GM18858 (cell line): ENCODE measurements at regions not wholly inside any gene's neighbourhood (a gene's known extent, or its start where the extent isn't known, plus 50 kb on each side); places are given as distances from the start of the nearest gene placed in this dataset.
"Not testable (repeated sequence)": the region's sequence is repeated elsewhere in the genome, so short reads cannot be mapped to it uniquely, and the experiment has no call there.

ENCODE experiments used
- ATAC-seq: cut with Tn5 transposase; IDR thresholded peaks from one replicate; pipeline ENCODE4 v1.9.1; 2021; ENCODE audit not compliant: unreplicated experiment

- ATAC-seq = no peak
These were observed 415.5 kb upstream of the ADAMTS5 start for GRCh38 chr21:27382404-27382803.

GRCh38 chr21:27380303-27380702 lies 413.4 kb upstream of the ADAMTS5 start:
- no peak for ATAC-seq

GRCh38 chr21:27379354-27379753 lies 412.5 kb upstream of the ADAMTS5 start:
- no peak for ATAC-seq

GRCh38 chr21:27372381-27372780 lies 405.5 kb upstream of the ADAMTS5 start:
- ATAC-seq = no peak

- no peak for ATAC-seq
These were observed 405.1 kb upstream of the ADAMTS5 start for GRCh38 chr21:27371975-27372331.

GRCh38 chr21:27371115-27371974 lies 404.5 kb upstream of the ADAMTS5 start:
- ATAC-seq = no peak

GRCh38 chr21:27369978-27370571 lies 403.2 kb upstream of the ADAMTS5 start:
- no peak for ATAC-seq

- no peak for ATAC-seq
These were observed 402.3 kb upstream of the ADAMTS5 start for GRCh38 chr21:27369234-27369633.

- no peak for ATAC-seq
These were observed 399.9 kb upstream of the ADAMTS5 start for GRCh38 chr21:27366646-27367235.

- ATAC-seq = no peak
These were observed 399.1 kb upstream of the ADAMTS5 start for GRCh38 chr21:27366036-27366435.

- no peak for ATAC-seq
These were observed 398.5 kb upstream of the ADAMTS5 start for GRCh38 chr21:27365394-27365793.

GRCh38 chr21:27363719-27364477 lies 397.0 kb upstream of the ADAMTS5 start:
- ATAC-seq = no peak

- no peak for ATAC-seq
These were observed 395.4 kb upstream of the ADAMTS5 start for GRCh38 chr21:27362249-27362648.

GRCh38 chr21:27359141-27359540 lies 392.3 kb upstream of the ADAMTS5 start:
- ATAC-seq = no peak

- no peak for ATAC-seq
These were observed 386.0 kb upstream of the ADAMTS5 start for GRCh38 chr21:27352885-27353284.

- no peak for ATAC-seq
These were observed 379.2 kb upstream of the ADAMTS5 start for GRCh38 chr21:27346041-27346448.

GRCh38 chr21:27339902-27340301 lies 373.0 kb upstream of the ADAMTS5 start:
- no peak for ATAC-seq

GRCh38 chr21:27338007-27338406 lies 371.1 kb upstream of the ADAMTS5 start:
- ATAC-seq = not testable (repeated sequence)

GRCh38 chr21:27333096-27333495 lies 366.2 kb upstream of the ADAMTS5 start:
- no peak for ATAC-seq

- no peak for ATAC-seq
These were observed 362.5 kb upstream of the ADAMTS5 start for GRCh38 chr21:27329255-27329851.

GRCh38 chr21:27326301-27326700 lies 359.4 kb upstream of the ADAMTS5 start:
- ATAC-seq = no peak
